Heart left ventricle (tissue), 13 donors: ENCODE measurements at regions not wholly inside any gene's neighbourhood (a gene's known extent, or its start where the extent isn't known, plus 50 kb on each side); places are given as distances from the start of the nearest gene placed in this dataset.

Experiments
- CTCF ChIP-seq, 12 donors: fragments of 200-600 bp; sonication (generic) in 4 of 12; IDR thresholded peaks; one replicate each; pipeline versions ENCODE4 v1.5.0 to v1.8.0; 2018 to 2022; ENCODE audit warnings: antibody characterized with exemption in 12 of 12, mild to moderate bottlenecking in 5 of 12
- POLR2A ChIP-seq, 2 donors: fragments of 450-650 bp; IDR thresholded peaks; one replicate each; pipeline ENCODE4 v1.6.1; 2017; ENCODE audit warnings: antibody characterized with exemption in 2 of 2, mild to moderate bottlenecking in 2 of 2, moderate library complexity in 2 of 2
- donor health status: ischemic (EF 13 %, LVEDD 7.1; RV severe dilation, severe dysfunction).
- donor health status: DM: no; HTN: yes; CAD: no.
- donor health status: DM: no; HTN: no; CAD: no.
- donor health status: ischemic (EF 25% LVEDD 6.9; RV normal size, moderate dysfunction).
- donor health status: ischemic (EF 25% LVEDD 5.7; RV mildly dilated, moderate dysfunction).
- donor health status: ischemic (EF 35%, LVEDD 5.7; RV mildly dilated, moderate dysfunction).
- donor health status: nonischemic (EF 11% LVEDD 7.7; RV severe dilation, severe dysfunction).
- donor health status: DM: yes; HTN: yes; CAD: no.
- donor health status: PGD.
- donor health status: ischemic (EF 29% LVEDD 5.4; RV normal size, mild dysfunction).
- donor health status: nonischemic (EF 23%, LVEDD 6.1; RV moderate dilation, normal function).

- TF ChIP-seq CTCF (IDR thresholded peaks at IDR 0.05), result no peak
- TF ChIP-seq POLR2A (IDR thresholded peaks at IDR 0.05), result no peak
Measured at GRCh38 chr13:103238441-103238840, 172.2 kb upstream of the SLC10A2 start.
